Fibroblast of villous mesenchyme (primary cell): ENCODE measurements at regions not wholly inside any gene's neighbourhood (a gene's known extent, or its start where the extent isn't known, plus 50 kb on each side); places are given as distances from the start of the nearest gene placed in this dataset.

ENCODE experiments used
- DNase-seq: peaks from one replicate; pipeline ENCODE4 v3.0.0-alpha.2; 2010; ENCODE audit warnings: low read depth
- H3K4me3 ChIP-seq: 2 replicates; pipeline ENCODE4 v1.5.1; 2011; ENCODE audit warnings: low read depth, mild to moderate bottlenecking, low read length
- CTCF ChIP-seq: IDR thresholded peaks from 2 replicates; pipeline ENCODE4 v1.5.1; 2012; ENCODE audit warnings: low read depth, mild to moderate bottlenecking, low read length; ENCODE audit not compliant: insufficient read depth

- H3K4me3 ChIP-seq = no peak overlapping the region
- no peak for TF ChIP-seq CTCF
- no peak for DNase-seq
Observed at GRCh38 chr13:22698467-22698866, 482.3 kb upstream of the SGCG start.

DNA sequence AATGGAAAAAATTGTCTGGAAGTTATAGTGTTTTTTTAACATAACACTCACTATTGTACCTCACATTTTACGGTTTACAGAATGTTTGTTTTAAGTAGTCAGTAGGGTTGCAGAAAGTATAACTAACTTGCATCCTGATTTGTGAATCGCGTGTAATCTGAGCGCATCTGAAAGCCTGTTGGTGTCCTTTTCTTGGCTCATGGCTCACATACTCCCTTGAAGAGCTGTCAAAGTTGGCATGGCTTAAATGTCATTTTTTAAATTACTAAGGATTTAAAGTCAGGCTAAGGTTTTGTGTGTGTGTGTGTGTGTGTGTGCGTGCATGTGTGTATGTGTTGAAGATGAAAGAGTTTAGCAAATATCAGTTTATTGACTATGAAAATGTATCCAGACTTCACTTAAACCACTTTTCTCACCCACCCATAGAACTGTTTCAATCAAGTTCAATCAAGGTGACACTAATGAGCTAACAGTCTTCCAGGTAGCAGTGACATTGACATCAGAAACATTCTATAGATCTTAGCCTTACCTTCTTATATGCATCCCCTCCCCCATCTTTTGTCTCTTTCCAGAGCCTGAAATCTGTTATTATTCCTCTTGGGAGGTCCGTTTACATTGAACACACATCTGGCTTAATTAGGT lies 480.4 kb upstream of the SGCG start:
- H3K4me3 ChIP-seq = no peak overlapping the region
- no peak for DNase-seq
- no peak for TF ChIP-seq CTCF

- no peak for TF ChIP-seq CTCF
- H3K4me3 ChIP-seq = no peak overlapping the region
- no peak for DNase-seq
Observed at GRCh38 chr13:22703601-22704209, 477.1 kb upstream of the SGCG start.

DNA sequence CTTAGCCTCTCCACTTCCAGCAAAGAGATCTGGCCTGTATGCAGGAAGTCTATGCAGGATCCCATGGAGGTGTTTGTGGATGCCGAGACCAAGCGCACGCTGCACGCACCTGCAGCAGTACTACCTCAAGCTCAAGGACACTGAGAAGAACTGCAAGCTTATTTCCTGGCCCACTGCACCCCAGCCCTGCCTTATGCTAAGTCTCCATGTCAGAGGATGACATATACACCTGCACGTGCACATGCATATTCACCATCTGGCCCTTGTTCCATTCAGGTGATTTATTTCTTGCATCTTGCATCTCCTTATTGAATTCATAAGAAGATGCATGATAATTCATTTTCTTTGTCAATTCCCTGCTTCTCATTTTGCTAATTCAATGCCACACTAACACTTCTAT lies 472.8 kb upstream of the SGCG start:
- TF ChIP-seq CTCF = no peak
- H3K4me3 ChIP-seq = no peak overlapping the region
- no peak for DNase-seq

DNA sequence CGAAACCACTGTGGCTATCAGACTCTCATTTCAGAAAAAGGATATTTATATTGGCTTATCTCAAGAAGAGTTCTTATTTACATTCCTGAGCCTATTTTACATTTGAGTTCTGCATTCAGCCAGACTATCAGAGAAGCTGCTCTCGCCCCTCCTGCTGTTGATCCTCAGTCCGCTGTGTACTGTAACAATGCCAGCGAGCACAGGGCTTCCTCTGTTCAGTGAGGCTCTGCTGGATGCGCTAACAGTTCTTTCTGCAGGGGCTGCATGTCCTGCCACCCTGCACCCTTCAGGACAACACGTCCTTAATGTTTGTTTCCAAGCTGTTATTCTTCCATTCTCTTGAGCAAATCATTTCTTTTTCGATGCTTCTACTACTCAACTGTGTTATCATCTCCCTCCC lies 463.7 kb upstream of the SGCG start:
- no peak for DNase-seq
- H3K4me3 ChIP-seq = no peak overlapping the region
- no peak for TF ChIP-seq CTCF

GRCh38 chr13:22726726-22727125 lies 454.1 kb upstream of the SGCG start:
- no peak for DNase-seq
- no peak overlapping the region for H3K4me3 ChIP-seq
- TF ChIP-seq CTCF = no peak
